CD4-positive, CD25-positive, alpha-beta regulatory T cell (primary cell): ENCODE measurements at regions not wholly inside any gene's neighbourhood (a gene's known extent, or its start where the extent isn't known, plus 50 kb on each side); places are given as distances from the start of the nearest gene placed in this dataset.

Experiments
- ATAC-seq, 2 donors: fragments of 150-1000 bp; cut with Tn5 transposase; one replicate each; pipeline ENCODE4 v1.10.0; 2021; ENCODE audit warnings: low read depth in 2 of 2, moderate number of reproducible peaks in 2 of 2, moderate library complexity in 1 of 2
- DNase-seq, 3 donors: peaks; one replicate each; pipeline versions ENCODE4 v3.0.0 to v3.0.0-alpha.2; 2012 to 2022; ENCODE audit warnings: mixed read lengths in 1 of 3
- H3K27ac ChIP-seq: one replicate; pipeline ENCODE4 v1.7.0; 2013; ENCODE audit warnings: mild to moderate bottlenecking, low read length; ENCODE audit not compliant: insufficient read depth, poor library complexity, severe bottlenecking
- H3K27me3 ChIP-seq: one replicate; pipeline ENCODE4 v1.7.0; 2013; ENCODE audit warnings: low read length; ENCODE audit not compliant: control insufficient read depth, insufficient read depth
- H3K36me3 ChIP-seq: one replicate; pipeline ENCODE4 v1.7.0; 2013; ENCODE audit warnings: mild to moderate bottlenecking, low read length, moderate library complexity; ENCODE audit not compliant: control insufficient read depth, insufficient read depth
- H3K4me1 ChIP-seq: 2 replicates; pipeline ENCODE4 v1.7.0; 2013; ENCODE audit warnings: mild to moderate bottlenecking, low read length; ENCODE audit not compliant: insufficient read depth, control insufficient read depth, poor library complexity, severe bottlenecking
- H3K4me3 ChIP-seq: one replicate; pipeline ENCODE4 v1.7.0; 2013; ENCODE audit warnings: low read depth, mild to moderate bottlenecking, low read length, moderate library complexity
- H3K9me3 ChIP-seq, 2 experiments: 1 replicate in 1 of 2; 2 replicates in 1 of 2; pipeline ENCODE4 v1.7.0; 2013; ENCODE audit warnings: low read length in 2 of 2, mild to moderate bottlenecking in 1 of 2, moderate library complexity in 1 of 2; ENCODE audit not compliant: control insufficient read depth in 2 of 2
- H3K27ac Mint-ChIP-seq, 3 donors: one replicate each; pipeline ENCODE4 v1.8.0; 2020 to 2022; ENCODE audit warnings: mild to moderate bottlenecking in 3 of 3, mixed read lengths in 3 of 3, moderate library complexity in 2 of 3
- H3K27me3 Mint-ChIP-seq: one replicate; pipeline ENCODE4 v1.8.0; 2022; ENCODE audit warnings: mild to moderate bottlenecking, mixed read lengths
- H3K36me3 Mint-ChIP-seq: one replicate; pipeline ENCODE4 v1.8.0; 2020; ENCODE audit warnings: mixed read lengths
- H3K4me1 Mint-ChIP-seq, 4 donors: one replicate each; pipeline ENCODE4 v1.8.0; 2020 to 2022; ENCODE audit warnings: mixed read lengths in 4 of 4, mild to moderate bottlenecking in 1 of 4
- H3K4me3 Mint-ChIP-seq, 4 donors: one replicate each; pipeline ENCODE4 v1.8.0; 2020 to 2022; ENCODE audit warnings: mild to moderate bottlenecking in 4 of 4, mixed read lengths in 4 of 4, moderate library complexity in 3 of 4
- H3K9me3 Mint-ChIP-seq, 7 donors: one replicate each; pipeline ENCODE4 v1.8.0; 2020 to 2022; ENCODE audit warnings: mixed read lengths in 7 of 7, mild to moderate bottlenecking in 3 of 7, moderate library complexity in 2 of 7

DNA sequence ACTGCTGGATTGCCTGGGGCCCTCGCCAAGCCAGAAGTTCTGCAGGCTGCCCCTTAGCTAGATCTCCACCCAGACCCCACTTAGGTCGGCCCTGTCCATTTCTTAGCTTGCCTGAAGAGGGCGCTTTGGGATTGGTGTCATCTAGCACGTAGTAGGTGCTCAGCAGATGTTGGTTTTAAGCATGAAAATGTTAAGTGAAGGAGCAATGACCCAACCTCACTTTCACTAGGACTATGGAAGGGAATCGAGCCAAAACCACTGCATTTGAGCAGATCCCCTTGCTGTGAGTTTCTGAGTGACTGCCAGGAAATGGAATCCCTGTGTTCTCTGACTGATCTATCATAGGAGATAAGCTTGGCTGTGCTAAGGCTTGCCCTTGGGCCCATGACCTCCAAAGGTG, 131.7 kb upstream of the EEPD1 start:
- H3K36me3 ChIP-seq: no peaks in the 10 kb centered on the region
- Mint-ChIP-seq H3K36me3 (no peaks in the 10 kb centered on the region), H3K27me3 (peaks cover 26% of the 10 kb centered on the region), H3K9me3 (peaks cover 0 to 2% (median 0%) of the 10 kb centered on the region in 7 donors), H3K27ac (no peak overlapping the region), H3K4me3 (no peak overlapping the region), H3K4me1 (no peaks in the 10 kb centered on the region)
- H3K27me3 ChIP-seq: peaks cover 5% of the 10 kb centered on the region
- H3K27ac ChIP-seq: no peak overlapping the region
- DNase-seq (no peak), ATAC-seq (no peak)
- H3K4me3 ChIP-seq: no peak overlapping the region
- no peaks in the 10 kb centered on the region for H3K9me3 ChIP-seq
- no peaks in the 10 kb centered on the region for H3K4me1 ChIP-seq

DNA sequence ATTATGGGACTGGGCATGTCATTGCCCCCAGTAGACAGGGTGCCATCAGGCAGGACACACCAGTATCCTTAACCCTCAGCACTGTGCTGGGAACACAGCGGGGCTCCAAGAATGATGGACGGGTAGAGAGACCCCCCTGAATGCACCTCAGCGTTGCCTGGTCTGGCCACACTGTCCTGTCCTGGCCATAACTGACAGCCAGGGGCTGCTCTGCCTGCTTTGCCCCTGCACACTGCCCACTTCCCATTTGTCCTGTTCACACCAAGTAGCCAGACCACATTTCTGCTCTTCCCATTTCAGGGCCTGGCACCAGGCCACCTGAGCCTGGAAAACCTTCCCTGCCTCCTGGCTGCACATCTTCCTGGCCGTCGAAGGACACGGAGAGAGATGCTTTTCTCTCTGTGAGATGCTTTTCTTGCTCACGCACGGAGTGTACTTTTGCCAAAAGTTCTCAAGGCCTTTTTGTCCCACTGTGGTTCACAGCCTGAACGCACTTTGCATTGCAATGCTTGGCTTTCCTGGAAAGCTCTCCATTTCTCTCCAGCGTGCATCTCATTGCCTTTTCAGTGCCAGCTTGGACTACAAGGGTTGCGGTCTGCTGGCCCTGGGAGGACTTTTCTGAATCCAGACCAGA, 131.0 kb upstream of the EEPD1 start:
- Mint-ChIP-seq H3K27ac (no peak overlapping the region), H3K27me3 (peaks cover 22% of the 10 kb centered on the region), H3K9me3 (peaks cover 0 to 2% (median 0%) of the 10 kb centered on the region in 7 donors), H3K4me1 (no peaks in the 10 kb centered on the region), H3K4me3 (no peak overlapping the region), H3K36me3 (no peaks in the 10 kb centered on the region)
- Histone ChIP-seq H3K27me3 (peaks cover 5% of the 10 kb centered on the region), H3K4me1 (no peaks in the 10 kb centered on the region), H3K27ac (no peak overlapping the region), H3K36me3 (no peaks in the 10 kb centered on the region), H3K9me3 (no peaks in the 10 kb centered on the region), H3K4me3 (no peak overlapping the region)
- ATAC-seq (no peak), DNase-seq (no peak)

DNA sequence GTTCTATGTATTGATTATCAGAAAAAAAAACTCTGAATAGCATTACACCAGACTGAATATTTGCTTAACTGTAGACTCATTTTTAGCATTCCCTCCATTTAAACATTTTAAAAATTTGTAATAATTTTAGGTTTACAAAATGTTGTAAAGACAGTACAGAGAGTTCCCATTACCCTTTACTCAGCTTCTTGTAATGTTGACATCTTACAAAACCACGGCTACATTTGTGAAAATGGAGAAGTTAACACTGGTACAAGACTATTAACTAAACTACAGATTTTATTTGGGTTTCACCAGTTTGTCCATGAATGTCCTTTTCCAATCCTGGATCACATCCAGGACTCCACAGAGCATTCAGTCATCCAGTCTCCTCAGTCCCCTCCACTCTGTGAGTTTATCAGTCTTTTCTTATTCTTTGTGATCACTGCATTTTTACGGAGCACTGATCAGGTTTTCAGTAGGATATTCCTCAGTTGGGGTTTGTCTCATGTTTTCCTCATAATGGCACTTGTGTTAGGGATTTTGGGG, 130.0 kb upstream of the EEPD1 start:
- Mint-ChIP-seq H3K9me3 (peaks cover 0 to under 1% (median 0%) of the 10 kb centered on the region in 7 donors), H3K27me3 (peaks cover 25% of the 10 kb centered on the region), H3K4me3 (no peak overlapping the region), H3K4me1 (no peaks in the 10 kb centered on the region), H3K36me3 (no peaks in the 10 kb centered on the region), H3K27ac (no peak overlapping the region)
- ATAC-seq (no peak), DNase-seq (no peak)
- H3K9me3 ChIP-seq: no peaks in the 10 kb centered on the region
- no peak overlapping the region for H3K27ac ChIP-seq
- H3K4me1 ChIP-seq: no peaks in the 10 kb centered on the region
- peaks cover 5% of the 10 kb centered on the region for H3K27me3 ChIP-seq
- H3K36me3 ChIP-seq: no peaks in the 10 kb centered on the region
- no peak overlapping the region for H3K4me3 ChIP-seq

DNA sequence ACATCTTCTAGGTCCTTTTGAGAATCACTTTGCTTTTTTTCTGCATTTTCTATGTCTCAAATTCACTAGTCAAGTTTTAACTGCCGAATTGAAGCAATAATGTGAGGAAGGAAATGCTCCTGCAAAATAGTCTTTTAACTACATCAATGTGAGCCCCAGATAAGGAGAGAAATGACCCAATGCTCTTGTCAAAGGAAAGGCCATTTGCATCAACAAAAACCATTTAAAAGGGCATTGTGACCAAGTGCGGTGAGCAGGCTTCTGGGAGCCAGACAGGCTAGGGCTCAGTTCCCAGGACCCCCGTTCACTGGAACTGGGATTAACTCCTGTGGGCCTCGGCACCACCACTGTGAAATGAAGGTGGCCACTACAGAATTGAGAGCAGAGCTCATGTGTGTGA, 127.9 kb upstream of the EEPD1 start:
- no peak overlapping the region for H3K27ac Mint-ChIP-seq
- ATAC-seq: no peak
- DNase-seq: no peak
- no peaks in the 10 kb centered on the region for H3K4me1 Mint-ChIP-seq
- H3K27me3 ChIP-seq: peaks cover 5% of the 10 kb centered on the region
- H3K27me3 Mint-ChIP-seq: peaks cover 37% of the 10 kb centered on the region
- no peaks in the 10 kb centered on the region for H3K36me3 Mint-ChIP-seq
- H3K36me3 ChIP-seq: no peaks in the 10 kb centered on the region
- H3K27ac ChIP-seq: no peak overlapping the region
- no peak overlapping the region for H3K4me3 ChIP-seq
- no peak overlapping the region for H3K4me3 Mint-ChIP-seq
- H3K9me3 Mint-ChIP-seq: peaks cover 0 to 2% (median 0%) of the 10 kb centered on the region in 7 donors
- no peaks in the 10 kb centered on the region for H3K4me1 ChIP-seq
- no peaks in the 10 kb centered on the region for H3K9me3 ChIP-seq

DNA sequence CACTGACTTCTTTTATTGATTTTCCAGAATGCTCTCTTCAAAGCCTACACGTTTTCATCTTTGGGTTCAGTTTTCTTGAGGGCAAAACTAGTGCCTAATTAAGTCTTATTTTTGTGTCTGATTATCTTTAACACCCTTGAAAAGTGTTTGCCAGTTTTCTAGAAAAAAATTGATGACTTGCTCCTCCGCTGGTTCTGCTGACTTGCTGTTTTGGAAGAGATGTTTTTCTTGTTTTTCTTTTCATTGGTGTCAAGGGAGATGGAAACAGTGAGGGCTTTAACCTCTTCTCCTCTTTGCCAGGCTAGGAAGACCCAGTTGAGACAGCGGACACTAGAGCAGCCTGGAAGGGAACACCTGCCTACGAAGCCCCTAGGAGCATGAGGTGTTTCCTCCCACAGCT, 123.7 kb upstream of the EEPD1 start:
- Mint-ChIP-seq H3K36me3 (no peaks in the 10 kb centered on the region), H3K4me3 (no peak overlapping the region), H3K27ac (no peak overlapping the region), H3K27me3 (peaks cover 39% of the 10 kb centered on the region), H3K4me1 (no peaks in the 10 kb centered on the region), H3K9me3 (peaks cover 0 to 2% (median 0%) of the 10 kb centered on the region in 7 donors)
- Histone ChIP-seq H3K9me3 (no peaks in the 10 kb centered on the region), H3K36me3 (no peaks in the 10 kb centered on the region), H3K4me3 (no peak overlapping the region), H3K27ac (no peak overlapping the region), H3K4me1 (no peaks in the 10 kb centered on the region), H3K27me3 (peaks cover 7% of the 10 kb centered on the region)
- DNase-seq (no peak), ATAC-seq (no peak)

DNA sequence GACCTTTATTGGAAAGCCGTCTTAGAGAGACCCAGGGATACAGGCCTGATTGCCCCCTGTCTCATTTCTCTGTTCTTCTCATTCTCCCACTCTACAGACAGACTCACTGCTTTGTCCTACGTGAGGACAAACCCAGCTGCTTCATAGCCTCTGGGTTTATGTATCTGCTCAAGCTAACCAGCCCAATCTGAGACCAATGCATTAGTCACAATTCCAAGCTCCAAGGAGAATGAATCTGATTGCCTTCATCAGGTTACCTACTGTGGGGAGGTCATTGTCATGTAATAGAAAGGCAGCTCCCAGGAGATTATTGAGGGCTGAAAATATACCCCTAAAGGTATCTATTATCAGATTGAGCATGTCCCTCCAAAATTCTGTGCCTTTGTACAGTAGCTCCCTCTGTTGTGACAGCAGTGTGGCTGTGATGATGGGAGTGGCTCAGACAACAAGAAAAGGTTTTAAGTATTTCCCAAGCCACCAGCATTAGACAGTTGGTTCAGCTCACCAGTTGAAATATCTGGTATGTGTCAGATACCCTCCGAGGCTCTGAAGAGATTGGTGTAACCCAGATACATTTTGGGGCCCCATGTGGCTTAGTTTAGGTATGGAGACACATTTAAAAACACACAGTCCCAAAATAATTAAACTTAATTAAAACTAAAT, 123.1 kb upstream of the EEPD1 start:
- Mint-ChIP-seq H3K27ac (no peak overlapping the region), H3K4me3 (no peak overlapping the region), H3K36me3 (no peaks in the 10 kb centered on the region), H3K9me3 (peaks cover 0 to 2% (median 0%) of the 10 kb centered on the region in 7 donors), H3K4me1 (no peaks in the 10 kb centered on the region), H3K27me3 (peaks cover 39% of the 10 kb centered on the region)
- ATAC-seq (no peak), DNase-seq (no peak)
- no peaks in the 10 kb centered on the region for H3K36me3 ChIP-seq
- peaks cover 6% of the 10 kb centered on the region for H3K27me3 ChIP-seq
- no peaks in the 10 kb centered on the region for H3K9me3 ChIP-seq
- no peak overlapping the region for H3K4me3 ChIP-seq
- no peaks in the 10 kb centered on the region for H3K4me1 ChIP-seq
- H3K27ac ChIP-seq: no peak overlapping the region

DNA sequence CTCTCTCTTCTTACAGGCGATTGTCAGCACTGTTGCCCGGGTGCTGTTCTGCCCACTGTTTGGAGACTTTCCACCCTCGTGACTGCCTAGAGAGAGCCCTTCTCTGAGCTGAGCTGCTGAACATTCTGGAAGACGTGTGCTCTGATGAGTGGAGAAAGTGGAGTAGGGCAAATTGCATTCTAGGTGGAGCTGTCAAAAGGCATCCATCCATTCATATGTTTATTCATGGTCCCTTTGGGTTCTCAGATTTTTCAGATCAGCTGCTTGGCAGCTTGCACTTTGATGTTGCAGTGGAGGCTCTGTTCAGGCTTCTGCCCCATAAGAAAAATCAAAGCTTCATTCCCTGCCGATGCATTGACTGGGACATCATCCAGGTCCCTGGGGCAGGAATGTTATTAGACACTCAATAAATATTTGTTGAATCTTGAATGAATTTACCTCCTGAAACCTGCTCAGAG, 120.7 kb upstream of the EEPD1 start:
- DNase-seq: no peak
- Histone ChIP-seq H3K27ac (no peak overlapping the region), H3K4me1 (no peaks in the 10 kb centered on the region), H3K4me3 (no peak overlapping the region), H3K9me3 (no peaks in the 10 kb centered on the region), H3K27me3 (peaks cover 8% of the 10 kb centered on the region), H3K36me3 (no peaks in the 10 kb centered on the region)
- H3K27me3 Mint-ChIP-seq: peaks cover 36% of the 10 kb centered on the region
- H3K4me1 Mint-ChIP-seq: no peaks in the 10 kb centered on the region
- H3K27ac Mint-ChIP-seq: no peak overlapping the region
- peaks cover 0 to 2% (median 0%) of the 10 kb centered on the region in 7 donors for H3K9me3 Mint-ChIP-seq
- no peak overlapping the region for H3K4me3 Mint-ChIP-seq
- no peaks in the 10 kb centered on the region for H3K36me3 Mint-ChIP-seq
- no peak for ATAC-seq

DNA sequence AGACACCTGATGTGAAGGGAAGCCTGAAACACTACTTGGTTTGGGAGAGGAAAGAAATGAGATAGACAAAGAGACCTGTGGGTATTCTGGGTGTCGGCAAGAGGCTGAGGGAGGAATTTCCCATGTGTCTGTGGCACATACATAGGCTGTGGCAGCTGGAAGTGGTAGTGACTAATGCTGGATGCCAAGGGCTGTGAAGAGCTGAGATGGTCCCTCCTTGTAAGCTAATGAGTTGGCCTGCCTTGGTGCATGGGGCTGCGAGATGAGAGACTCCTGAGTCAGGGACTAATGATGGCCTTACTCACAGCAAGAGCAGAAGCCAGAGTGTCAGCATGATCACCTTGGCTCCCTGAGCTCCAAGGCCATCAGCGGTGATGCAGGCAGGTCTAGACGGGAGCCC, 119.0 kb upstream of the EEPD1 start:
- H3K27me3 ChIP-seq: peaks cover 8% of the 10 kb centered on the region
- DNase-seq (no peak), ATAC-seq (no peak)
- H3K36me3 ChIP-seq: no peaks in the 10 kb centered on the region
- Mint-ChIP-seq H3K36me3 (no peaks in the 10 kb centered on the region), H3K9me3 (no peaks in the 10 kb centered on the region), H3K4me1 (no peaks in the 10 kb centered on the region), H3K27me3 (peaks cover 31% of the 10 kb centered on the region), H3K4me3 (no peak overlapping the region), H3K27ac (no peak overlapping the region)
- H3K4me1 ChIP-seq: no peaks in the 10 kb centered on the region
- H3K27ac ChIP-seq: no peak overlapping the region
- no peak overlapping the region for H3K4me3 ChIP-seq
- H3K9me3 ChIP-seq: no peaks in the 10 kb centered on the region
